ENCODE measurements at regions not wholly inside any gene's neighbourhood (a gene's known extent, or its start where the extent isn't known, plus 50 kb on each side); places are given as distances from the start of the nearest gene placed in this dataset.

DNA sequence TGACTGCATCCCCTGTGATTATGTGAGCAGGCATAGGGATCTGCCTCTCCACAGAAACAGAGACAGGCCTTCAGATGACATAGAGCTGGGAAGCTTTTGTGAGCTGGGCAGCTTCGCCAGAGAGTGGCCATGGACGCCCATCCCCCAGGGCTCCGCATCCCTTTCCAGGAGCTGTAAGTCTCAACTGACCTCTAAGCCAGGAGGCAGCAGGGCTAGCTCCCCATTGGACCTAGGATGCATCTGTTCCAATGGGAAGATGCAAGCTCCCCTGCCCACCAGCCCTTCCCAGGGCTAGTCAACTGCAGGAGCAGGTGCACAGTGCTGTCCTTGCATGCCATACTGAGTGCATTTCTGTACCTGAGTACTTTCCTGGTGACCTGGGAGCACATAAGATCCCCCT, 663.6 kb downstream of the RNF144B start:
- CTCF ChIA-PET = no interaction called here
- TF ChIP-seq, protein P1, sequence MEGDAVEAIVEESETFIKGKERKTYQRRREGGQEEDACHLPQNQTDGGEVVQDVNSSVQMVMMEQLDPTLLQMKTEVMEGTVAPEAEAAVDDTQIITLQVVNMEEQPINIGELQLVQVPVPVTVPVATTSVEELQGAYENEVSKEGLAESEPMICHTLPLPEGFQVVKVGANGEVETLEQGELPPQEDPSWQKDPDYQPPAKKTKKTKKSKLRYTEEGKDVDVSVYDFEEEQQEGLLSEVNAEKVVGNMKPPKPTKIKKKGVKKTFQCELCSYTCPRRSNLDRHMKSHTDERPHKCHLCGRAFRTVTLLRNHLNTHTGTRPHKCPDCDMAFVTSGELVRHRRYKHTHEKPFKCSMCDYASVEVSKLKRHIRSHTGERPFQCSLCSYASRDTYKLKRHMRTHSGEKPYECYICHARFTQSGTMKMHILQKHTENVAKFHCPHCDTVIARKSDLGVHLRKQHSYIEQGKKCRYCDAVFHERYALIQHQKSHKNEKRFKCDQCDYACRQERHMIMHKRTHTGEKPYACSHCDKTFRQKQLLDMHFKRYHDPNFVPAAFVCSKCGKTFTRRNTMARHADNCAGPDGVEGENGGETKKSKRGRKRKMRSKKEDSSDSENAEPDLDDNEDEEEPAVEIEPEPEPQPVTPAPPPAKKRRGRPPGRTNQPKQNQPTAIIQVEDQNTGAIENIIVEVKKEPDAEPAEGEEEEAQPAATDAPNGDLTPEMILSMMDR (IDR thresholded peaks at IDR 0.05) = no peak
- H3K36me3 ChIP-seq (ENCODE audit: insufficient read depth, low read length) = no peaks in the 10 kb centered on the region
- H3K4me1 Mint-ChIP-seq (ENCODE audit: low read depth) = no peaks in the 10 kb centered on the region
- H3K4me3 ChIP-seq (ENCODE audit: low read length) = no peak overlapping the region
- H3K27ac Mint-ChIP-seq = no peak overlapping the region
- H3K9me3 ChIP-seq (ENCODE audit: control insufficient read depth in 1 of 2, insufficient read depth in 1 of 2, low read length in 2 of 2) = peaks cover 0 to 12% of the 10 kb centered on the region in 2 experiments
- H3K27me3 ChIP-seq (ENCODE audit: control insufficient read depth in 1 of 2, insufficient read depth in 2 of 2, low read length in 2 of 2) = peaks cover 0 to 3% of the 10 kb centered on the region in 2 experiments
- peaks cover 7% of the 10 kb centered on the region for H3K9me3 Mint-ChIP-seq
- intact Hi-C loops (cut with DNase I, micrococcal nuclease) = no loop called here
- DNase-seq (no peak), ATAC-seq (ENCODE audit: poor library complexity) (no peak)
- no peaks in the 10 kb centered on the region for H3K27me3 Mint-ChIP-seq
- POLR2A ChIA-PET = no interaction called here
- H3K36me3 Mint-ChIP-seq (ENCODE audit: low read depth) = no peaks in the 10 kb centered on the region
- no peaks in the 10 kb centered on the region for H3K4me1 ChIP-seq (ENCODE audit: insufficient read depth, low read length)
- H3K4me3 Mint-ChIP-seq = no peak overlapping the region
- no peak overlapping the region for H3K27ac ChIP-seq (ENCODE audit: low read depth in 1 of 2, low read length in 2 of 2)

GRCh38 chr6:19052219-19052618, 665.1 kb downstream of the RNF144B start:
- no peaks in the 10 kb centered on the region for H3K4me1 Mint-ChIP-seq (ENCODE audit: low read depth)
- no peak overlapping the region for H3K4me3 Mint-ChIP-seq
- H3K9me3 ChIP-seq (ENCODE audit: control insufficient read depth in 1 of 2, insufficient read depth in 1 of 2, low read length in 2 of 2) = peaks cover 0 to 7% of the 10 kb centered on the region in 2 experiments
- peaks cover 9% of the 10 kb centered on the region for H3K9me3 Mint-ChIP-seq
- POLR2A ChIA-PET = no interaction called here
- no peak overlapping the region for H3K27ac Mint-ChIP-seq
- H3K36me3 ChIP-seq (ENCODE audit: insufficient read depth, low read length) = no peaks in the 10 kb centered on the region
- peaks cover 0 to 3% of the 10 kb centered on the region in 2 experiments for H3K27me3 ChIP-seq (ENCODE audit: control insufficient read depth in 1 of 2, insufficient read depth in 2 of 2, low read length in 2 of 2)
- no peaks in the 10 kb centered on the region for H3K27me3 Mint-ChIP-seq
- H3K27ac ChIP-seq (ENCODE audit: low read depth in 1 of 2, low read length in 2 of 2) = no peak overlapping the region
- CTCF ChIA-PET = no interaction called here
- H3K4me3 ChIP-seq (ENCODE audit: low read length) = no peak overlapping the region
- ATAC-seq (ENCODE audit: poor library complexity) = no peak
- no peaks in the 10 kb centered on the region for H3K4me1 ChIP-seq (ENCODE audit: insufficient read depth, low read length)
- no peaks in the 10 kb centered on the region for H3K36me3 Mint-ChIP-seq (ENCODE audit: low read depth)
- intact Hi-C loops (cut with DNase I, micrococcal nuclease) = no loop called here
- TF ChIP-seq, protein P1 (IDR thresholded peaks at IDR 0.05) = no peak
- no peak for DNase-seq

DNA sequence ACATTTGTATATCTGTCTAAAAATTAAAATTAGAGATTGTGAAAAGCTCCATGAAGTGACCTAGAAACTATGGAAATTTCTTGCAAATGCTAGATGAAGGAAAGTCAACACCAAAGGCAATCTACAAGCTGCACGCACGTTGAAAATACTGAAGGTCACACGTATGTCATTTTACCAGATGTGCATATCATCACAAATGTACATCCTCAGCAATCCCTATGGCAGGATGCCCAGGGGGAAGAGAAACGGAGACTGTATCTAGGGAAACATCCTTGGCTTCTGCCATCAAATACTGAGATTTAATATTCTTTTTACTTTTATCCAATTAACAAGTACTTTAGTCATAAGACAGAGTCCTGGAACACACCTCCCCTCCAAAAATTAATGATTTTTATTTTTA, 672.0 kb downstream of the RNF144B start:
- Mint-ChIP-seq H3K4me3 (no peak overlapping the region), H3K27me3 (no peaks in the 10 kb centered on the region), H3K9me3 (peaks cover 12% of the 10 kb centered on the region), H3K36me3 (ENCODE audit: low read depth) (no peaks in the 10 kb centered on the region), H3K27ac (no peak overlapping the region), H3K4me1 (ENCODE audit: low read depth) (no peaks in the 10 kb centered on the region)
- H3K36me3 ChIP-seq (ENCODE audit: insufficient read depth, low read length) = no peaks in the 10 kb centered on the region
- no peak for DNase-seq
- no peaks in the 10 kb centered on the region for H3K4me1 ChIP-seq (ENCODE audit: insufficient read depth, low read length)
- CTCF ChIA-PET = no interaction called here
- no peak overlapping the region for H3K27ac ChIP-seq (ENCODE audit: low read depth in 1 of 2, low read length in 2 of 2)
- POLR2A ChIA-PET = no interaction called here
- no peaks in the 10 kb centered on the region for H3K9me3 ChIP-seq (ENCODE audit: control insufficient read depth in 1 of 2, insufficient read depth in 1 of 2, low read length in 2 of 2)
- no peak for ATAC-seq (ENCODE audit: poor library complexity)
- H3K4me3 ChIP-seq (ENCODE audit: low read length) = no peak overlapping the region
- no peaks in the 10 kb centered on the region for H3K27me3 ChIP-seq (ENCODE audit: control insufficient read depth in 1 of 2, insufficient read depth in 2 of 2, low read length in 2 of 2)
- intact Hi-C loops (cut with DNase I, micrococcal nuclease) = no loop called here
- TF ChIP-seq, protein P1 (IDR thresholded peaks at IDR 0.05) = no peak

Measured in CD4-positive, alpha-beta T cell (primary cell).